Activated CD4-positive, alpha-beta memory T cell treated with anti-CD3 and anti-CD28 coated beads, Interleukin-2, amount 10 ng/mL, durations not matched to agents 7 days and 5 days (primary cell): ENCODE measurements at regions not wholly inside any gene's neighbourhood (a gene's known extent, or its start where the extent isn't known, plus 50 kb on each side); places are given as distances from the start of the nearest gene placed in this dataset.

Experiments used
- CTCF ChIA-PET: fragments of 350-600 bp; sonication (Branson Sonifier 250); formaldehyde crosslinking; loops from one replicate; lab custom pipeline; 2021; ENCODE audit warnings: antibody characterized with exemption, inconsistent platforms; lab: Charles Lee
- POLR2A ChIA-PET: fragments of 350-600 bp; sonication (Branson Sonifier 250); formaldehyde crosslinking; loops from one replicate; lab custom pipeline; 2021; ENCODE audit warnings: antibody characterized with exemption; lab: Charles Lee
- DNase-seq: peaks from one replicate; pipeline ENCODE4 v3.0.0-alpha.2; 2020
- H3K27ac Mint-ChIP-seq: one replicate; pipeline ENCODE4 v1.8.0; 2021; ENCODE audit warnings: mild to moderate bottlenecking, mixed read lengths
- H3K27me3 Mint-ChIP-seq: one replicate; pipeline ENCODE4 v1.8.0; 2021; ENCODE audit warnings: mixed read lengths
- H3K36me3 Mint-ChIP-seq: one replicate; pipeline ENCODE4 v1.8.0; 2021; ENCODE audit warnings: low read depth, mixed read lengths
- H3K4me1 Mint-ChIP-seq: one replicate; pipeline ENCODE4 v1.8.0; 2021; ENCODE audit warnings: mixed read lengths
- H3K4me3 Mint-ChIP-seq: one replicate; pipeline ENCODE4 v1.8.0; 2021; ENCODE audit warnings: mild to moderate bottlenecking, mixed read lengths
- H3K9me3 Mint-ChIP-seq: one replicate; pipeline ENCODE4 v1.8.0; 2021; ENCODE audit warnings: mixed read lengths

GRCh38 chr2:35931626-35932025 is 424.0 kb upstream of the CRIM1 start:
- Mint-ChIP-seq H3K27me3 (peaks cover 12% of the 10 kb centered on the region), H3K27ac (no peak overlapping the region)
- CTCF ChIA-PET, result interaction anchor here (0.5 kb wide), 1 partner anchor 372 kb away, joined by 3 read pairs; no protein-coding TSS in a partner anchor

GRCh38 chr2:35931115-35931514 is 424.5 kb upstream of the CRIM1 start:
- Mint-ChIP-seq H3K27me3 (peaks cover 11% of the 10 kb centered on the region), H3K27ac (no peak overlapping the region), H3K4me3 (no peak overlapping the region), H3K36me3 (no peaks in the 10 kb centered on the region), H3K9me3 (no peaks in the 10 kb centered on the region), H3K4me1 (no peaks in the 10 kb centered on the region)
- CTCF ChIA-PET, result no interaction called here
- POLR2A ChIA-PET, result no interaction called here
- no peak for DNase-seq

More at GRCh38 chr2:35931626-35932025, 424.0 kb upstream of the CRIM1 start:
- H3K36me3 Mint-ChIP-seq, result no peaks in the 10 kb centered on the region
- H3K4me3 Mint-ChIP-seq, result no peak overlapping the region
- DNase-seq, result no peak
- POLR2A ChIA-PET, result no interaction called here
- H3K9me3 Mint-ChIP-seq, result no peaks in the 10 kb centered on the region
- H3K4me1 Mint-ChIP-seq, result no peaks in the 10 kb centered on the region

- CTCF ChIA-PET, result no interaction called here
- Mint-ChIP-seq H3K4me1 (no peaks in the 10 kb centered on the region), H3K36me3 (no peaks in the 10 kb centered on the region), H3K4me3 (no peak overlapping the region), H3K27me3 (peaks cover 11% of the 10 kb centered on the region), H3K9me3 (no peaks in the 10 kb centered on the region), H3K27ac (no peak overlapping the region)
- no peak for DNase-seq
- POLR2A ChIA-PET, result no interaction called here
Observed at GRCh38 chr2:35929551-35929950, 426.0 kb upstream of the CRIM1 start.

GRCh38 chr2:35920061-35920460 is 435.5 kb upstream of the CRIM1 start:
- POLR2A ChIA-PET, result no interaction called here

GRCh38 chr2:35915261-35915660 is 440.3 kb upstream of the CRIM1 start:
- ChIA-PET POLR2A (no interaction called here), CTCF (no interaction called here)
- H3K36me3 Mint-ChIP-seq, result no peaks in the 10 kb centered on the region
- no peak for DNase-seq
- H3K4me1 Mint-ChIP-seq, result no peaks in the 10 kb centered on the region
- no peaks in the 10 kb centered on the region for H3K27me3 Mint-ChIP-seq
- H3K27ac Mint-ChIP-seq, result no peak overlapping the region
- H3K4me3 Mint-ChIP-seq, result no peak overlapping the region
- H3K9me3 Mint-ChIP-seq, result no peaks in the 10 kb centered on the region

More at GRCh38 chr2:35920061-35920460, 435.5 kb upstream of the CRIM1 start:
- Mint-ChIP-seq H3K27ac (no peak overlapping the region), H3K27me3 (peaks cover 5% of the 10 kb centered on the region), H3K4me1 (no peaks in the 10 kb centered on the region), H3K9me3 (no peaks in the 10 kb centered on the region), H3K36me3 (no peaks in the 10 kb centered on the region), H3K4me3 (no peak overlapping the region)
- no peak for DNase-seq
- CTCF ChIA-PET, result interaction anchor here (0.5 kb wide), 1 partner anchor 261 kb away, joined by 3 read pairs; no protein-coding TSS in a partner anchor

GRCh38 chr2:35891936-35892335 is 463.6 kb upstream of the CRIM1 start:
- no peaks in the 10 kb centered on the region for H3K9me3 Mint-ChIP-seq
- POLR2A ChIA-PET, result no interaction called here
- H3K27me3 Mint-ChIP-seq, result peaks cover 2% of the 10 kb centered on the region
- H3K36me3 Mint-ChIP-seq, result no peaks in the 10 kb centered on the region
- peak overlapping the region; percentile 56 for H3K4me3 Mint-ChIP-seq
- CTCF ChIA-PET, result no interaction called here
- no peak for DNase-seq
- H3K27ac Mint-ChIP-seq, result no peak overlapping the region
- peaks cover 11% of the 10 kb centered on the region for H3K4me1 Mint-ChIP-seq

- H3K4me1 Mint-ChIP-seq, result peaks cover 11% of the 10 kb centered on the region
- H3K9me3 Mint-ChIP-seq, result no peaks in the 10 kb centered on the region
- ChIA-PET POLR2A (no interaction called here), CTCF (no interaction called here)
- no peak for DNase-seq
- H3K4me3 Mint-ChIP-seq, result no peak overlapping the region
- H3K36me3 Mint-ChIP-seq, result no peaks in the 10 kb centered on the region
- H3K27ac Mint-ChIP-seq, result no peak overlapping the region
- peaks cover 2% of the 10 kb centered on the region for H3K27me3 Mint-ChIP-seq
Observed at GRCh38 chr2:35891528-35891927, 464.1 kb upstream of the CRIM1 start.

GRCh38 chr2:35887146-35887545 is 468.4 kb upstream of the CRIM1 start:
- Mint-ChIP-seq H3K9me3 (no peaks in the 10 kb centered on the region), H3K4me1 (peaks cover 7% of the 10 kb centered on the region), H3K27me3 (peaks cover 2% of the 10 kb centered on the region), H3K36me3 (no peaks in the 10 kb centered on the region), H3K27ac (no peak overlapping the region), H3K4me3 (no peak overlapping the region)
- ChIA-PET POLR2A (no interaction called here), CTCF (no interaction called here)
- DNase-seq, result no peak

GRCh38 chr2:35873921-35874320 is 481.7 kb upstream of the CRIM1 start:
- Mint-ChIP-seq H3K27ac (no peak overlapping the region), H3K36me3 (no peaks in the 10 kb centered on the region), H3K4me1 (no peaks in the 10 kb centered on the region), H3K9me3 (no peaks in the 10 kb centered on the region), H3K27me3 (peaks cover 3% of the 10 kb centered on the region), H3K4me3 (no peak overlapping the region)
- CTCF ChIA-PET, result no interaction called here
- POLR2A ChIA-PET, result no interaction called here
- DNase-seq, result no peak

GRCh38 chr2:35871672-35872071 is 483.9 kb upstream of the CRIM1 start:
- Mint-ChIP-seq H3K9me3 (no peaks in the 10 kb centered on the region), H3K27ac (no peak overlapping the region), H3K4me1 (no peaks in the 10 kb centered on the region), H3K36me3 (no peaks in the 10 kb centered on the region), H3K27me3 (peaks cover 3% of the 10 kb centered on the region), H3K4me3 (no peak overlapping the region)
- DNase-seq, result no peak
- CTCF ChIA-PET, result interaction anchor here (0.9 to 1.0 kb wide), 3 partner anchors 49 to 463 kb away, joined by 3 to 4 read pairs (median 3); no protein-coding TSS in a partner anchor
- POLR2A ChIA-PET, result no interaction called here

- Mint-ChIP-seq H3K4me3 (no peak overlapping the region), H3K9me3 (no peaks in the 10 kb centered on the region), H3K4me1 (no peaks in the 10 kb centered on the region), H3K36me3 (no peaks in the 10 kb centered on the region), H3K27ac (no peak overlapping the region), H3K27me3 (peaks cover 3% of the 10 kb centered on the region)
- no peak for DNase-seq
- ChIA-PET POLR2A (no interaction called here), CTCF (no interaction called here)
Observed at GRCh38 chr2:35870713-35871112, 484.9 kb upstream of the CRIM1 start.

GRCh38 chr2:35864141-35864540 is 491.4 kb upstream of the CRIM1 start:
- Mint-ChIP-seq H3K4me3 (no peak overlapping the region), H3K36me3 (no peaks in the 10 kb centered on the region), H3K9me3 (no peaks in the 10 kb centered on the region), H3K27ac (no peak overlapping the region), H3K27me3 (peaks cover 4% of the 10 kb centered on the region), H3K4me1 (no peaks in the 10 kb centered on the region)
- CTCF ChIA-PET, result no interaction called here
- POLR2A ChIA-PET, result no interaction called here
- DNase-seq, result no peak

GRCh38 chr2:35858216-35858615 is 497.4 kb upstream of the CRIM1 start:
- H3K4me3 Mint-ChIP-seq, result no peak overlapping the region
- no peak overlapping the region for H3K27ac Mint-ChIP-seq
- H3K9me3 Mint-ChIP-seq, result no peaks in the 10 kb centered on the region
- no peaks in the 10 kb centered on the region for H3K36me3 Mint-ChIP-seq
- H3K27me3 Mint-ChIP-seq, result peaks cover 4% of the 10 kb centered on the region
- CTCF ChIA-PET, result no interaction called here
- POLR2A ChIA-PET, result no interaction called here
- no peak for DNase-seq
- no peaks in the 10 kb centered on the region for H3K4me1 Mint-ChIP-seq

- H3K4me3 Mint-ChIP-seq, result no peak overlapping the region
Observed at GRCh38 chr2:35857498-35857897, 498.1 kb upstream of the CRIM1 start.

More at GRCh38 chr2:35857498-35857897, 498.1 kb upstream of the CRIM1 start:
- H3K27ac Mint-ChIP-seq, result no peak overlapping the region
- H3K9me3 Mint-ChIP-seq, result no peaks in the 10 kb centered on the region
- H3K27me3 Mint-ChIP-seq, result peaks cover 4% of the 10 kb centered on the region
- ChIA-PET POLR2A (no interaction called here), CTCF (no interaction called here)
- H3K4me1 Mint-ChIP-seq, result no peaks in the 10 kb centered on the region
- DNase-seq, result no peak
- no peaks in the 10 kb centered on the region for H3K36me3 Mint-ChIP-seq
